HG03457 (cell line): ENCODE measurements at regions not wholly inside any gene's neighbourhood (a gene's known extent, or its start where the extent isn't known, plus 50 kb on each side); places are given as distances from the start of the nearest gene placed in this dataset.

Experiments
- ATAC-seq: cut with Tn5 transposase; IDR thresholded peaks from one replicate; pipeline ENCODE4 v1.9.1; 2021; ENCODE audit warnings: moderate number of reproducible peaks; ENCODE audit not compliant: unreplicated experiment

DNA sequence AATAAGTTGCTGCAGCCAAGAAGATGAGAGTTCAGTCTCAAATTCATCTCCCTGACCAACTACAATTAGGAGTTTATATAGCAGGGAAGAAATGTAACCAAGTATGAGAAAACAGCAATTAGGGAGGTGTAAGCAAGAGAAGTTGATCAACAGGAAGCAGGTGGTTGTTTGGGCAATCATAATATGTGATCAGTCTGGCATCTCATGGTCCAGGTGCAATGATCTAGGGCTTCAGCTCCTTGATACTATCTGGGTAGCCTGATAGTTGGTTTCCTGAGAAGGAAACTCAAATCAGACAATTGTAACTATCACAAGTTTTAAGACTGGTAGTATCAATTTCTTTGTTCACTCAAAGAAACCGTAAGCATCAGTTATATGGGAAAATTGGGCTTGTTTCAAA lies 1574.3 kb upstream of the PABPC4L start:
- ATAC-seq, result no peak

- no peak for ATAC-seq
These were observed 1568.9 kb upstream of the PABPC4L start for GRCh38 chr4:135770505-135770904.

GRCh38 chr4:135744928-135745327 lies 1543.3 kb upstream of the PABPC4L start:
- ATAC-seq, result no peak

GRCh38 chr4:135741583-135741982 lies 1540.0 kb upstream of the PABPC4L start:
- ATAC-seq, result no peak

GRCh38 chr4:135739354-135739753 lies 1537.8 kb upstream of the PABPC4L start:
- ATAC-seq, result no peak

DNA sequence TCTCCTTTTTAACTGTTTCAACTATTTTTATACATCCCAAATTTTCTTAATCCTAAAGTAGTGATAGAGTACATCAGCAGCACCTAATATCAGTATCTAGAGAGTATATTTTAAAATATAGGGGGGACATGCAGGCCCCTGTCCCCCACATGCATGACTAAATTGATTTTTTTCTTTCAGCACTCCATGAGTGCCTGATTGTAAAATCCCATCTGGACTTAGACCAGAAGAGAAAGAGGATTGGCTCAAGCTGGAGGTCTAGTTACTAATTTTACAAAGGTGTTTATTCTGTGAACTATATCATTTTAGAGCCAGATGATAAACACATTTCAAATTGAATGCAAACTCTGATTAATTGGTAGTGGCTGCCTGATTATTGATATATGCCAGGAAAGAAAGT lies 1533.9 kb upstream of the PABPC4L start:
- ATAC-seq, result no peak

GRCh38 chr4:135732448-135732847 lies 1530.9 kb upstream of the PABPC4L start:
- no peak for ATAC-seq

GRCh38 chr4:135731682-135732081 lies 1530.1 kb upstream of the PABPC4L start:
- ATAC-seq, result no peak

GRCh38 chr4:135724421-135724820 lies 1522.8 kb upstream of the PABPC4L start:
- ATAC-seq, result no peak

DNA sequence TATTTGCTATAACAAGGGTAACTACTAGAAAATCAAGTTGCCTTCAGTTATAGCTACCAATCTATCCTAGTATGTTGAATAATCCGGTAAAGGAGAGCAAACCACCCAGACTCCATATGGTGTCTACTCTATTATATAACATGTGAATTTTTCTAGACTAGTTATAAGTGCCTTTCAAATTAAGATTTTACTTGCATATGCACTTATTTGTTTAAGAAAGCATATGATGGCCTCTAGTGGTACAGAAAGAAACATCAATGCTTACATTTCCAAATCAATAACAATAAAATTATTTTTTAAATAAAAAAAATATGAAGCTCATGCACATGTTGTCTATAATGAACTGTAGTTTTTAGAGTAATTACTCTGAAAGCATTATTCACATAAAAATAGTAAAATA lies 1516.4 kb upstream of the PABPC4L start:
- no peak for ATAC-seq

DNA sequence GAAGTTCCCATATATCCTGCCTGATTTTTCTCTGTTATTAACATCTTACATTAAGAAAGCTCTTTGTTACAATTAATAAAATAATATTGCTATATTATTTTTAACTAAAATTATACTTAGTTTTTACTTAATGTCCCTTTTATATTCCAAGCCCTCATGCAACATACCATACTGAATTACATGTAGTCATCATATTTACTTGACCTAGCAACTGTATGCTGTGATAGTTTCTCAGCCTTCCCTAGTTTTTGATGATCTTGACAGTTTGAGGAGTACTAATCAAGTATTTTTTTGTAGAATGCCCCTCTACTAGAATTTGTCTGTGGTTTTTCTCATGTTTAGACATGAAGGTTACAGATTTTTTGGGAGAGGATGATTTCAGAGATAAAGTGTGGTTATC lies 1503.8 kb upstream of the PABPC4L start:
- ATAC-seq, result no peak

DNA sequence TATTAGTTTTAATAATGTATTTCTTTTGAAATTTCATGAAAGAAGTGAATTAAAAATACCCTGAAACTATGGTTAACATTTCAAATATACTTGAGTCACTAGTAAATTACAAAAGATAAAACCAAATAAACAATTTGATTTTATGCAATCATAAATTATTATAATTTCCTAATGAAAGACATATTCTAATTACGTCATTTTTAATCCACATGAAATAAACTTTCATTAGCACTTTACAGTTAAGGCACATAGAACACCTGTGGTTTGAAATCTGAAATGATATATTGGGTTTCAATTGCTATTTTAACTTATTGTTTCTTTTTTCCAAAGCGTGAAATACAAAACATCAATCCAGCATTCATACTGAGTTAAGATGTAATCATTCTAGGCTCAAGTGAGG lies 1492.5 kb upstream of the PABPC4L start:
- no peak for ATAC-seq

DNA sequence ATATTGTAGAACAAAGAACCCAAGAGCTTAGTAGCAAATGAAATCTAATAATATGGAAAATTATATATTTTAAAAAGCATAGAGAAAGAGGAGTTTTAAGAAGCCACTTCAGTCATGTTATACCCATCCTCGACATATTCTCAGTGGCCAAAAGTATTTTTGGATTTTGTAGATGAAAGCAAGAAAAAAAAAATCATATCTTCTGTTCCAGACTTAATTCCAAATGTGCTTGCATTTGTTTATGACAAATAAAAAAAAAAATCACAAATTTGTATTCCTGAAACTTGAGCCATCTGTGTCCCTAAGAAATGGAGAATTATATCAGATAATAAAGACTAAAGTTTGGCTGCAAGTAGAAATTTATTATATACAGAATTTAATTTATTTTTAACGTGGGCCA lies 1482.4 kb upstream of the PABPC4L start:
- no peak for ATAC-seq

DNA sequence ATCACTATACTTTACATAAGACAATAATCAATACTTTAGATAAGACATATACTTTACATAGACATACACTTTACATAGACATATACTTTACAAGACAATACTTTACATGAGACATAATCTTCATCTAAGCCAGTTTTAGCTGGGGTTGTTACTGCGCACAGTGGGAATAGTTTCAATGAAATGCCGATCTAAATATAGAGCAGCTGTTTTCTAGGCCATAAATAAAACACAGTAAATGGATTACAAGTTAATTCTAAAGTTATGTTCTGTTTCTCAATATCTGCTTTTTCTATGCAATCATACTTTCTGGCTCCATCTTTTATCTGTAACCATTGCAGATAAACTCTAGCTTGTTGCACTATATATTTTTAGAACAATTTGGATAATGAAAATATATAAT lies 1470.6 kb upstream of the PABPC4L start:
- ATAC-seq, result no peak

DNA sequence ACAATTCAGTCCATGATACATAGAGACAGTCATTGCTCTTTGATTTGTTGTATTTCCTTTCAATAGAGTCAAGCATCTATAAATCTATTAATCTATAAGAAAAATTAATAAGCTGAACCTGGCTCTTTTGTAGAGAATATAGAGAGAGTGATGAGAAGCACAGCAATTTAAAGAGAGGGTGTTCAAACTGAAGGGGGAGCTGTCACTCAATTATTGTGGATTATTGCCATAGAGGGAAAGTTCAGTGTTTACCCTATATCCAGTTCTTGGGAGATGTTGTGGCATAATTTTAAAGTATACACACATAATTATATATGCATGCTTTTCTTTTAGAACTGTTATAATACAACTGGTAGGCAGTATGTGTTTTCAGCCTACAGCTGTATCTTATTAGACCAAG lies 1469.0 kb upstream of the PABPC4L start:
- ATAC-seq, result no peak
